ENCODE measurements at regions not wholly inside any gene's neighbourhood (a gene's known extent, or its start where the extent isn't known, plus 50 kb on each side); places are given as distances from the start of the nearest gene placed in this dataset.

DNA sequence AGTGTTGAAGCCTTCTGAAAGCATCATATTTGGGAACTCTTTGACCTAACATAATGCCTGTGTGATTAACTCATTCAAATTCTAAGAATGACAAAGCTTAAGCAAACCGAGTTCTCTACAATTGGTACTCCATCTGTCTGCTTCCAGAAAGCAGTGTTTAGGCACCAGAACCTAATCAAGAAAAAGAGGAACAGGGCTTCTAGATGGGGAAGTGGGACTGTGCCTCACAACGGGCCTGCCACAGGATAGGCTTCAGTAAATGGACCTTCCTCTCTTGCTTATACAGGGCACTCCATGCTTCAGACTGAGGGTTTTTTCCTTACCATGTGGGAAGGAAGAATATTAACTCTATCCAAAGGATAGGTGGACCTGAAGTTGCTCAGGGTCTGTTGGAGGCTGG is 808.1 kb downstream of the XPNPEP1 start:
- ChIA-PET CTCF (no interaction called here), POLR2A (no interaction called here)
- Histone ChIP-seq H3K9me3 (ENCODE audit: control insufficient read depth, insufficient read depth, low read depth, low read length) (no peaks in the 10 kb centered on the region), H3K4me3 (ENCODE audit: low read depth in 2 of 2, low read length in 2 of 2) (no peak overlapping the region), H3K27ac (ENCODE audit: low read length) (no peak overlapping the region), H3K36me3 (ENCODE audit: control insufficient read depth, insufficient read depth, low read length) (no peaks in the 10 kb centered on the region), H3K4me1 (ENCODE audit: control insufficient read depth, insufficient read depth, low read length) (no peaks in the 10 kb centered on the region), H3K27me3 (ENCODE audit: control insufficient read depth, insufficient read depth, low read length) (no peaks in the 10 kb centered on the region)
- ATAC-seq (no peak), DNase-seq (ENCODE audit: low read depth, low spot score) (no peak)
- in situ Hi-C loops (cut with HindIII; ENCODE audit: low pct_unique_long_range_greater_than_20kb, low sequenced_read_pairs) (no loop called here), intact Hi-C loops (cut with micrococcal nuclease; ENCODE audit: unreplicated experiment) (no loop called here)
- no TSS peak for BruUV-seq (replicated peaks)
- TF ChIP-seq, protein P1, sequence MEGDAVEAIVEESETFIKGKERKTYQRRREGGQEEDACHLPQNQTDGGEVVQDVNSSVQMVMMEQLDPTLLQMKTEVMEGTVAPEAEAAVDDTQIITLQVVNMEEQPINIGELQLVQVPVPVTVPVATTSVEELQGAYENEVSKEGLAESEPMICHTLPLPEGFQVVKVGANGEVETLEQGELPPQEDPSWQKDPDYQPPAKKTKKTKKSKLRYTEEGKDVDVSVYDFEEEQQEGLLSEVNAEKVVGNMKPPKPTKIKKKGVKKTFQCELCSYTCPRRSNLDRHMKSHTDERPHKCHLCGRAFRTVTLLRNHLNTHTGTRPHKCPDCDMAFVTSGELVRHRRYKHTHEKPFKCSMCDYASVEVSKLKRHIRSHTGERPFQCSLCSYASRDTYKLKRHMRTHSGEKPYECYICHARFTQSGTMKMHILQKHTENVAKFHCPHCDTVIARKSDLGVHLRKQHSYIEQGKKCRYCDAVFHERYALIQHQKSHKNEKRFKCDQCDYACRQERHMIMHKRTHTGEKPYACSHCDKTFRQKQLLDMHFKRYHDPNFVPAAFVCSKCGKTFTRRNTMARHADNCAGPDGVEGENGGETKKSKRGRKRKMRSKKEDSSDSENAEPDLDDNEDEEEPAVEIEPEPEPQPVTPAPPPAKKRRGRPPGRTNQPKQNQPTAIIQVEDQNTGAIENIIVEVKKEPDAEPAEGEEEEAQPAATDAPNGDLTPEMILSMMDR (IDR thresholded peaks at IDR 0.05) = no peak
- no peak for TF ChIP-seq TCF7L2 (IDR thresholded peaks at IDR 0.05; ENCODE audit: low read depth, low read length)
- TF ChIP-seq POLR2AphosphoS5 (IDR thresholded peaks at IDR 0.05; ENCODE audit: low read depth, low read length) = no peak
- TF ChIP-seq, protein P2, sequence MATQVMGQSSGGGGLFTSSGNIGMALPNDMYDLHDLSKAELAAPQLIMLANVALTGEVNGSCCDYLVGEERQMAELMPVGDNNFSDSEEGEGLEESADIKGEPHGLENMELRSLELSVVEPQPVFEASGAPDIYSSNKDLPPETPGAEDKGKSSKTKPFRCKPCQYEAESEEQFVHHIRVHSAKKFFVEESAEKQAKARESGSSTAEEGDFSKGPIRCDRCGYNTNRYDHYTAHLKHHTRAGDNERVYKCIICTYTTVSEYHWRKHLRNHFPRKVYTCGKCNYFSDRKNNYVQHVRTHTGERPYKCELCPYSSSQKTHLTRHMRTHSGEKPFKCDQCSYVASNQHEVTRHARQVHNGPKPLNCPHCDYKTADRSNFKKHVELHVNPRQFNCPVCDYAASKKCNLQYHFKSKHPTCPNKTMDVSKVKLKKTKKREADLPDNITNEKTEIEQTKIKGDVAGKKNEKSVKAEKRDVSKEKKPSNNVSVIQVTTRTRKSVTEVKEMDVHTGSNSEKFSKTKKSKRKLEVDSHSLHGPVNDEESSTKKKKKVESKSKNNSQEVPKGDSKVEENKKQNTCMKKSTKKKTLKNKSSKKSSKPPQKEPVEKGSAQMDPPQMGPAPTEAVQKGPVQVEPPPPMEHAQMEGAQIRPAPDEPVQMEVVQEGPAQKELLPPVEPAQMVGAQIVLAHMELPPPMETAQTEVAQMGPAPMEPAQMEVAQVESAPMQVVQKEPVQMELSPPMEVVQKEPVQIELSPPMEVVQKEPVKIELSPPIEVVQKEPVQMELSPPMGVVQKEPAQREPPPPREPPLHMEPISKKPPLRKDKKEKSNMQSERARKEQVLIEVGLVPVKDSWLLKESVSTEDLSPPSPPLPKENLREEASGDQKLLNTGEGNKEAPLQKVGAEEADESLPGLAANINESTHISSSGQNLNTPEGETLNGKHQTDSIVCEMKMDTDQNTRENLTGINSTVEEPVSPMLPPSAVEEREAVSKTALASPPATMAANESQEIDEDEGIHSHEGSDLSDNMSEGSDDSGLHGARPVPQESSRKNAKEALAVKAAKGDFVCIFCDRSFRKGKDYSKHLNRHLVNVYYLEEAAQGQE (IDR thresholded peaks at IDR 0.05; ENCODE audit: insufficient read depth in 1 of 2, low read depth in 2 of 2, low read length in 1 of 2) = no peak
- TF ChIP-seq SIN3A (IDR thresholded peaks at IDR 0.05; ENCODE audit: borderline replicate concordance, insufficient read depth, low read depth, low read length) = no peak

DNA sequence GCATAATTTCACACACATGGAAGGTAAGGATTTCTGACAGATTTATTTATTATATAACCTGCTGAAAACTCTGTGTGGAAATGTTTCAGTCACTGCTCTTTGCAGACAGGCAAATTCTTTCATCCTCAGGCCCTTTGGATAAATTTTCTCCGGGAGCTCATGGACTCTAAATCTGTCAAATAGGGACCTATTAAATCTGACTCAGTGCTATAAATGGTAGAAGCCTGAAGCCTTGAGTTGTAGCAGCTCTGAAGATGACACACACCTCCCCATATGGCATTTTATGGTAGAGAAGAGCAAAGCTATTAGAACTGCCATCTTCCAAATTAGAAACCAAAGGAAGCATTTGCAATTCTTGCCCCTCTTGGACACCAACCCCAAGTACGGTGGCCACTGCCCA is 808.7 kb downstream of the XPNPEP1 start:
- intact Hi-C loops (cut with micrococcal nuclease; ENCODE audit: unreplicated experiment) = no loop called here
- no peak overlapping the region for H3K4me3 ChIP-seq (ENCODE audit: low read depth in 2 of 2, low read length in 2 of 2)
- H3K4me1 ChIP-seq (ENCODE audit: control insufficient read depth, insufficient read depth, low read length) = no peaks in the 10 kb centered on the region
- in situ Hi-C loops (cut with HindIII; ENCODE audit: low pct_unique_long_range_greater_than_20kb, low sequenced_read_pairs) = no loop called here
- H3K27ac ChIP-seq (ENCODE audit: low read length) = no peak overlapping the region
- ATAC-seq (no peak), DNase-seq (ENCODE audit: low read depth, low spot score) (no peak)
- H3K9me3 ChIP-seq (ENCODE audit: control insufficient read depth, insufficient read depth, low read depth, low read length) = no peaks in the 10 kb centered on the region
- TF ChIP-seq, protein P1 (IDR thresholded peaks at IDR 0.05) = no peak
- TF ChIP-seq, protein P2 (IDR thresholded peaks at IDR 0.05; ENCODE audit: insufficient read depth in 1 of 2, low read depth in 2 of 2, low read length in 1 of 2) = no peak
- no peak for TF ChIP-seq POLR2AphosphoS5 (IDR thresholded peaks at IDR 0.05; ENCODE audit: low read depth, low read length)
- no peak for TF ChIP-seq SIN3A (IDR thresholded peaks at IDR 0.05; ENCODE audit: borderline replicate concordance, insufficient read depth, low read depth, low read length)
- no peak for TF ChIP-seq TCF7L2 (IDR thresholded peaks at IDR 0.05; ENCODE audit: low read depth, low read length)
- H3K27me3 ChIP-seq (ENCODE audit: control insufficient read depth, insufficient read depth, low read length) = no peaks in the 10 kb centered on the region
- no peaks in the 10 kb centered on the region for H3K36me3 ChIP-seq (ENCODE audit: control insufficient read depth, insufficient read depth, low read length)
- CTCF ChIA-PET = no interaction called here
- BruUV-seq (replicated peaks) = no TSS peak
- POLR2A ChIA-PET = no interaction called here

Measured in Panc1 (cell line).